GM19023 (cell line): ENCODE measurements at regions not wholly inside any gene's neighbourhood (a gene's known extent, or its start where the extent isn't known, plus 50 kb on each side); places are given as distances from the start of the nearest gene placed in this dataset.
"Not testable (repeated sequence)": the region's sequence is repeated elsewhere in the genome, so short reads cannot be mapped to it uniquely, and the experiment has no call there.

Experiments used
- ATAC-seq: cut with Tn5 transposase; IDR thresholded peaks from one replicate; pipeline ENCODE4 v1.9.1; 2021; ENCODE audit warnings: mild to moderate bottlenecking, moderate library complexity; ENCODE audit not compliant: unreplicated experiment

- ATAC-seq = no peak
Observed at GRCh38 chr13:90640976-90641375, 706.5 kb upstream of the MIR17HG start.

- ATAC-seq = no peak
Observed at GRCh38 chr13:90641884-90642283, 705.6 kb upstream of the MIR17HG start.

- no peak for ATAC-seq
Observed at GRCh38 chr13:90645582-90645981, 701.9 kb upstream of the MIR17HG start.

DNA sequence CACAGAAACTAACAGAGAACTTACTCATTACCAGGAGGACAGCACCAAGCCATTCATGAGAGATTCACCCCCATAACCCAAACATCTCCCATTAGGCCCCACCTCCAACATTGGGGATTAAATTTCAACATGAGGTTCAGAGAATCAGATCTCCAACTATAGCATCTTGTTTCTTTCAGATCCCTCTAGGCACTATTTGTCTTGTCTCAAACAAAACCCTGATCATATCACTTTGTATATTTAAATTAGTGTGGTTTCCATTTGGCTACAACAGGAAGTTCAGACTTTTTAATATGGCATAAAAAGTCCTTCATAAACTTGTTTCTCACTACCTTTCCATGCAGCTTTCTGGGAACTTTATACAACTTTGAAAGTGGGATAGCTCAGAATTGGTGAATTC, 699.0 kb upstream of the MIR17HG start:
- ATAC-seq = no peak

GRCh38 chr13:90652036-90652435, 695.5 kb upstream of the MIR17HG start:
- ATAC-seq = no peak

DNA sequence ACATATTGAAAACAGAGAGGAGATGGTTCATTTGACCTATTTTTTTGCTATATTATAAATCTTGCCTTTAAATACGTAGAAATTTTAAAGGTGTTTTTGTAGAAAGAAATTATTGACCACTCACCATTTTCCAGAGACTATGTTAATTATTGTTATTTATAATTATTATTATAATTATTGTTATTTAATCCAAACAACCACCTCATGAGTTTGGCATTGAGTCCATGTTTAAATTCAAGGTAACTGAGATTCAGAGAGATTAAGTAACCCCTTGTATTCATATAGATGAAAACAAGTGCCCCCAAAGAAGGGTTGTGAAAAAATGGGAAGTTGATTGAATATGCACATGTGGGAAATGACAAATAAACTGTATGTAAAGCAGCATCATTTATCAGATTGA, 692.5 kb upstream of the MIR17HG start:
- no peak for ATAC-seq

- ATAC-seq = not testable (repeated sequence)
Observed at GRCh38 chr13:90664200-90664599, 683.3 kb upstream of the MIR17HG start.

DNA sequence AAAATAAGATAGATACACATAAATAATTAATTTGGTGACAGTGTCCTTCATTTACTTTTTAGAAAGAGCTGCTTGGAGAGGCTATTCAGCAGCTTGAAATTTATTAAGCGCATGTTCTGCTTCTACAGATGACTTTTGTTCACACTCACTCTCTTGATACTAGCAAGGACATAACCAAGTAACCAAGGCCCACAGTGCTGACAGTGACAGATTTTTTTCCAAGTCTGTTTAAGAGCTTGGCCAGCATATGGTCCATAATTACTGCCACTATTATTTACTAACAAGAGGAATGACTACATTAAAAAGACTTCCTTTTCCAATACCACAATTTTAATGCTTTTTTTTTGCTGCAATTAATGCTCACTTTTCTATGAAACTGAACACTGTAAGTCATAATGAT, 673.7 kb upstream of the MIR17HG start:
- no peak for ATAC-seq

- ATAC-seq = no peak
Observed at GRCh38 chr13:90675129-90675528, 672.4 kb upstream of the MIR17HG start.

GRCh38 chr13:90680826-90681225, 666.7 kb upstream of the MIR17HG start:
- ATAC-seq = no peak

GRCh38 chr13:90683711-90684131, 663.8 kb upstream of the MIR17HG start:
- ATAC-seq = no peak

- ATAC-seq = no peak
Observed at GRCh38 chr13:90686442-90686841, 661.0 kb upstream of the MIR17HG start.

- no peak for ATAC-seq
Observed at GRCh38 chr13:90689111-90689510, 658.4 kb upstream of the MIR17HG start.

- no peak for ATAC-seq
Observed at GRCh38 chr13:90690458-90691080, 656.9 kb upstream of the MIR17HG start.

- no peak for ATAC-seq
Observed at GRCh38 chr13:90696254-90696653, 651.2 kb upstream of the MIR17HG start.

DNA sequence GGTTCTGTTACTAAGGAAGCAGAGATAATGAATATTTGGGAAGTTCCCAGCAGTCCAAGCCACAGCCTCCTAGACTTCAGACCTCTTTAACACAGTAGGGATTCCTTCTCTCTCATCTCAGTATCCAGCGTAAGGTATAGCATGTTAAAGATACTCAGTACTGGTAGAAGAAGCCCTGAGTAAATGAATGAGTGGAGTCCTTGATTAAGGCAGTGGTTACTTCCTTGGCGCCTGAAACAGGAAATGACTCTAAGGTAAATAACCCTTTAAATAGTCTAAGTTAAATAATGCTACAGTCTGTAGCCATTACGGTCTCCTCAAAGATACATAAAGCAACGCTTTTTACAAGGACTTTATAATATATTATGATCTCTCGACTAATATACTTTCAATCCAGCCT, 650.8 kb upstream of the MIR17HG start:
- ATAC-seq = no peak

DNA sequence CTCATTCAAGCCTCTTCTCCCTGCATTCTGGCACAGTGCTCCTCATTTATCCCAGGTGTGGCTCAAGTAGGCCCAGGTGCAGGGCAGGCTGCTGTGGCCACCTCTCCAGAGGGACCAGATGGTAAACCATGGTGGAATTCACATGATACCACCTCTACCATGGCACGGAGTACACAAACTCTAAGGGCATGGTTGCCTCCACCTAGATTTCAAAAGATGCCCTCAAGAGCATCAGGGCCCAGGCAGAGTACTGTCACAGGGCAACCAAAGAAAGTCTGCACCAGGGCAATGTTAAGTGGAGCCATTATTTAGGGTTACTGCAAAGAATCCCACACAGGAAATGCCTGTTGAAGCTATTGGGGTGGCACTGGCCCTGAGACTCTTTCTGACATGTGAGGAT, 647.1 kb upstream of the MIR17HG start:
- ATAC-seq = no peak

DNA sequence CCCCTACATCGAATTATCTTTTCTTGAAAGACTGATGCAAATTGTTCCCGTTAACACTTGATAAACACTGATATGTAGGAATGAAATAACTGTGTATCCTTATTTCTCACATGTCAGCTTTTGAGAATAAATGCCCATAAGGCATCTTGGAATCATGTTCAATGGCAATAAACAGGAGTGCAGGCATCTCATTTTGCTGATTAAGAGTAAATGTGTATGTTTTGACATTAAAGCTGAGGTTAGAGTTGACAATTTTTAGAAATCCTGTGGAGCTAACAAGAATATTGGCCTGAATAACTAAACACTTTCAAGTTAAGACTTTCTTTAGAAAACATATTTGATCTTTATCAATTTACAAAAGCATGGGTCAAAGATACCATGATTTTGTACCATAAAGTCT, 646.2 kb upstream of the MIR17HG start:
- ATAC-seq = no peak

DNA sequence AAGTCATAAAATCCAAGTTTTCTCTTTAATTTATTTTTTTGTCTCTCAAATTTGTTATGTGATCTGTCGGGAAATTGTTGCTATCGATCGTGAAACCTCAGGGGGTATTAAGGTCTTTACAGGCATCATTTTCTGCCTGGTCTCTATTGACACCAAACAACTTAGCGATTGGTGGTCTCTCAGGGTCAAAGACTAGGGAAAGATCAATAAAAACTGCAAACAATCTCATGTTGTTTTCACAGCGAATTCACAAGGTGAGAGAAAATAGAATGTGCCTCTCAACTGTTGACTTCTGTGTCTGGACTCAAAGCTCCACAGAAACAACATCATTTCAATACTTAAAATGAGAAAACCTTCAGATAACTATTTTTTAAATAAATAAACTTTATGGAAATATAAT, 645.4 kb upstream of the MIR17HG start:
- no peak for ATAC-seq

- ATAC-seq = no peak
Observed at GRCh38 chr13:90706631-90707030, 640.9 kb upstream of the MIR17HG start.

- no peak for ATAC-seq
Observed at GRCh38 chr13:90708128-90708527, 639.4 kb upstream of the MIR17HG start.

GRCh38 chr13:90709319-90709718, 638.2 kb upstream of the MIR17HG start:
- ATAC-seq = no peak

DNA sequence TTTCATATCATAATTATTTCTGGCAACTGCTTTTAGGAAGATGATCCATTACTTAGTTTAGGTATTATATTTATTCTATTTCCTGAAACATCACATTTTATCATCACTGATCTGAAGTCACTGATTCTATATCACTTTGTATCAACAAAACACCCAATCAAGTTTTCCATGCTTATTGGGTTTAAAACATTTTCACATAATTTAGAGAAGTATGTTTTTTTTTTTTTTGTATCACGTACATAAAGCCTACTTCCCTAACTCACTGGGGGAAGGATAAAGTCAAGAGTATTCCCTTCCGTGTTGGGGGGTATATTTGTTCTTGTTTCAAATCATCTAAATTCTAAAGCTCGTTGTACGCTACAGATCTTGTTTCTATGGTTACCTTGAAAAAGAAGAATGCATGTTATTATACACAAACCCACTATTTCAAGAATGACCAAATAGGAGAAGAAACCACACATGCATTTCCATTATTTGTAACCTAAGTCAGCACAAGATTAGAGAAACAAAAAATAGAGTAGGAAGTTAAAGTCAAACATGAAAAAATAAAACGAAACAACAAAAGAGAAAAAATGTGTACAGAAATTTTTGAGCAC, 637.2 kb upstream of the MIR17HG start:
- ATAC-seq = no peak
